Germinal center (tissue), 1 donor: ENCODE measurements at regions not wholly inside any gene's neighbourhood (a gene's known extent, or its start where the extent isn't known, plus 50 kb on each side); places are given as distances from the start of the nearest gene placed in this dataset.

ENCODE experiments used
- DNase-seq: peaks from one replicate; pipeline ENCODE4 v3.0.0; 2012; ENCODE audit warnings: mixed read lengths, low spot score

GRCh38 chr9:90307891-90308290 lies 334.7 kb downstream of the DIRAS2 start:
- no peak for DNase-seq

- DNase-seq, result no peak
Measured at GRCh38 chr9:90308691-90309090, 333.9 kb downstream of the DIRAS2 start.

- DNase-seq, result no peak
Measured at GRCh38 chr9:90309809-90310520, 332.7 kb downstream of the DIRAS2 start.

GRCh38 chr9:90310521-90310876 lies 332.1 kb downstream of the DIRAS2 start:
- DNase-seq, result no peak

- DNase-seq, result no peak
Measured at GRCh38 chr9:90311811-90312210, 330.8 kb downstream of the DIRAS2 start.

- no peak for DNase-seq
Measured at GRCh38 chr9:90322296-90322695, 320.3 kb downstream of the DIRAS2 start.

- DNase-seq, result no peak
Measured at GRCh38 chr9:90325913-90326653, 316.5 kb downstream of the DIRAS2 start.

GRCh38 chr9:90330231-90330630 lies 312.4 kb downstream of the DIRAS2 start:
- no peak for DNase-seq

- DNase-seq, result no peak
Measured at GRCh38 chr9:90331826-90332575, 310.6 kb downstream of the DIRAS2 start.

GRCh38 chr9:90333226-90333625 lies 309.4 kb downstream of the DIRAS2 start:
- DNase-seq, result no peak

GRCh38 chr9:90340421-90340820 lies 302.2 kb downstream of the DIRAS2 start:
- no peak for DNase-seq

- DNase-seq, result no peak
Measured at GRCh38 chr9:90342607-90343006, 300.0 kb downstream of the DIRAS2 start.

GRCh38 chr9:90343366-90343765 lies 299.3 kb downstream of the DIRAS2 start:
- no peak for DNase-seq

GRCh38 chr9:90343991-90344390 lies 298.6 kb downstream of the DIRAS2 start:
- DNase-seq, result no peak

GRCh38 chr9:90365666-90366065 lies 277.0 kb downstream of the DIRAS2 start:
- no peak for DNase-seq

- no peak for DNase-seq
Measured at GRCh38 chr9:90368241-90368640, 274.4 kb downstream of the DIRAS2 start.

GRCh38 chr9:90368928-90369327 lies 273.7 kb downstream of the DIRAS2 start:
- DNase-seq, result no peak

- DNase-seq, result no peak
Measured at GRCh38 chr9:90379771-90380170, 262.9 kb downstream of the DIRAS2 start.

GRCh38 chr9:90385146-90385545 lies 257.5 kb downstream of the DIRAS2 start:
- no peak for DNase-seq

- DNase-seq, result no peak
Measured at GRCh38 chr9:90393365-90394152, 249.1 kb downstream of the DIRAS2 start.

GRCh38 chr9:90394871-90395270 lies 247.8 kb downstream of the DIRAS2 start:
- DNase-seq, result no peak

GRCh38 chr9:90400091-90400490 lies 242.5 kb downstream of the DIRAS2 start:
- no peak for DNase-seq
